NCI-H1092 (cell line): ENCODE measurements at regions not wholly inside any gene's neighbourhood (a gene's known extent, or its start where the extent isn't known, plus 50 kb on each side); places are given as distances from the start of the nearest gene placed in this dataset.
"Not testable (repeated sequence)": the region's sequence is repeated elsewhere in the genome, so short reads cannot be mapped to it uniquely, and the experiment has no call there.

Experiments
- DNase-seq: peaks from one replicate; lab custom pipeline; 2025; lab: John Stamatoyannopoulos, UW

DNA sequence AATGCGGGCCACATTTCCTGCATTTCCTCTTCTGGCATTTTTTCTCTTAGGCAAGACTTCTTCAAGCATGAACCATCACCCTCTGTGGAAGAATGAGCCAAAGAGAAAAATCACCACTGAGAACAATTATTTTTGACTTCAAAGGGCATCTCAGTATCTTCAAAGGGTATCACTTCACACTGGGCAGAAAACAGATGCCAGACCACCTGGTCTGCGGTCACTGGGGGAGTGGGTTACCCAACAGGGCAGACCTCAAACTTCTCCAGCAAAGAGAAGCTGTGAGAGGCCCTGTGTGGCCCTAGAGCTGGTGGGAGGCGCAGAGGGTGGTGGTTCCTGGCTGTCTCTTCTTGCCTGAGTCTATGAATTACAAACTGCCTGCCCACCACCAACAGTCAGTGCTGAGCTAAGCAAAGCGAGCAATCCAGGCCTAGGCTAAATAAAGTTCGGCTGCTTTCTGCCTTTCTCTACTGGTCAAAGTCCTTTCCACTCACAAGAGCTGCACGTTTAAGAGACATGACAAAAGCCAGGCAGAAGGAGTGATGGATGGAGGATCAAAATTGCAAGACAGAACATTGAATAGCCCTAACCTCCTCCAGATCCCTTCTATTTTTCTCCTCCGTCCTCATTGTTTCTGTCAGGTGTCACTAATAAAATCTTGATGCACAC is 602.7 kb upstream of the CDH5 start:
- DNase-seq = no peak

DNA sequence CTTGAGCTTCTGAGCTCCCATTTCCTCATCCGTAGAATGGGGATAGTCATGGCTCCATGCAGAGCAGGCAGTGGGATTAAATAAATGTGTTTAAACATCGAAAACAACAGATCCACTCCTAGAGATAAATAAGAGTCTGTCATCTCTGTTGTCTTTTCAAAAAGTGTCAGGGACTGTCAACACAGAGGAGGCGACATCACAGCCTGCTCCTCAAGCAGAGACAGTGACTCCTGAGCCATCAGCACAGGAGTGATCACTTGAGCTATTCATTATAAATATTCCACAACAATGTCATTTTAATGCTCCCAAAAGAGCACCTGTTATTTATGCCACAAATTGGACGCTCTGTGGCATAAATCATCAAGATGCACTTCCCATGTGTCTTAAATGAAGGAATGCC is 605.6 kb upstream of the CDH5 start:
- DNase-seq = no peak

DNA sequence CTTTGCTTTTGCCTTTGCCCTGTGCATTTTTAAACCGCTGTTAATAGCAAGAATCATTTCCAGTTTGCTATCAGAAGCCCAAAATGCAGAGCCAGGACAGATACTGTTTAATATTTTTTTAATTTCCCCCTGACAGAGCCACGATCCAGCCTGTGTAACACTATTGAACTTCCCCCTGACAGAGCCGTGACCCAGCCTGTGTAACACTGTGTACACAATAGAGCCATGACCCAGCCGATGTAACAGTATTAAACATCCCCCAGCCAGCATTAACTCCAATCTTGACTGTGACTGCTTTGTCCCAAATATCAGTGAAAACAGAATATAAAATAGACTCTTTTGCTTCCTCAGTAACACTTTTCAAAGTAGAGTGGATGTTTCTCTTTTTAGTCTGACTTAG is 607.9 kb upstream of the CDH5 start:
- DNase-seq = no peak

DNA sequence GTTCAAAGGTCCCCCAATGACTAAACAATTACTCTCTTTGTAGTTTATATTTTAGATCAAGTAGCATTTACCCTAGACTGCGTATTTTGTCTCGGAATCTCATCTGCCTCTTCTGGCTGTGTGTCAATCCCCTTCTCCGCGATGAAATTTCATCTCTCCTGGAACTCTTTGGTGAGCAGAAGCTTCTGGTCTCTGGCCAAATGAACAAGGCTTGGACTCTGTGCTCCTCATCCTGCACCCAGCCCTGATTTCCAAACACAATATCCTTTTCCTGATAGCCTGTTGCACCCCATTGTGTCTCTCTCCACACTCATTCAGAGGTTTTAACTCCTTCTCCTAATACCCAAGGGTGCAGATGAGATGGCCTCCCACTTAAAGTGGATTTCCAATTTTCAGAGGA is 609.4 kb upstream of the CDH5 start:
- no peak for DNase-seq

DNA sequence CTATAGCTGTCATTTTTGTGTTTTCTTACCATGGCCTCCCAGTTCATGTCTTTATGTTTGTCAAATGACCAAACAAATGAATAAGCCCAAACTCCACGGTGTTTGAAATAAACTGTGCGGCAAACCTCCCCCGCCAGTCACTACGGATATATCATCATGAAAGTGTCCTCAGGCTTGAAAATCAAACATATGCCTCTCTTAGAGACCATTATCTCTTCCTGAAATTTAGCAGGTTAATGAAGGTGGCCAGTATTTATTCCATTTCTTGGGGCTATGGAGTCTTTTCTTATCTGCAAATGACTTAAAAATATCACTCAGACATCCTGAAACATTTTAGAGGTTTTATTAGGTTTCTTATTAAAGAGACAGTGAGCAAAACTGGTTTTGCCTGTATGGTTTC is 610.3 kb upstream of the CDH5 start:
- DNase-seq = no peak

DNA sequence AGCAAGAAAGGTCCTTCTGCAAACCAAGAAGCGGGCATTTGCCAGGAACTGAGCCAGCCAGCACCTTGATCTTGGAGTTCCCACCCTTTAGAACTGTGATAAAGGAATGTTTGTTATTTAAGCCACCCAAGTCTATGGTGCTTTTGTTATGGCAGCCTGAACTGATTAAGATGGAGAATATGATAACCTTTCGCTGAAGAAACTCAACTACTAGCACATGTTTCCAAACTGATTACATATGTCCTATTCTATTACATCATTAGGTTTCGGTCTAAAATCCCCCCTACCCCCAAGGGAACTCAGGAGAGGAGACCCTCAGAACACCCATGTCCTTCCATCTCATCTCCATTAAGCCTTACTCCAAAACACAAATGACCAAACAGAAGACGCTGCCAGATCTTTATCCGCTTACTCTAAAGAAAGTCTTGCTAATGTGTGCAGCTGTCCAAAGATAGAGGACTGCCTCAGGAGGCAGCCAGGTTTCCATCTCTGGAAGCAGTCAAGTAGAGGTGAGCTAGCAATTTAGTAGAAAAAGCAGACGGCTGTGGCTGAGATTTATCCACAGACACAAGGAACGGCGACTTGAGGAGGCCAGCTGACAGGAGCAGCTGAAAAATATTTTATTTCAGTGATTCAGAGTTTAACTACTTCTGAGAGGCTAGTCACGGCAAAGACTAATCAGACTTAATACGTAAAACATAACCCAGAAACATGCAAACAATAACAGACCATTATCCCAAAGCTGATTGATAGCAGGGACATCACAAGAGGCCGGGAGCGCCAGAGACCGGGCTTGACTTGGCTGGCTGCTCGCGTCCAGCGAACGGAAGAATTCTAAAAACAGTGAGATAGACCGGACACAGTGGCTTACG is 611.4 kb upstream of the CDH5 start:
- no peak for DNase-seq

DNA sequence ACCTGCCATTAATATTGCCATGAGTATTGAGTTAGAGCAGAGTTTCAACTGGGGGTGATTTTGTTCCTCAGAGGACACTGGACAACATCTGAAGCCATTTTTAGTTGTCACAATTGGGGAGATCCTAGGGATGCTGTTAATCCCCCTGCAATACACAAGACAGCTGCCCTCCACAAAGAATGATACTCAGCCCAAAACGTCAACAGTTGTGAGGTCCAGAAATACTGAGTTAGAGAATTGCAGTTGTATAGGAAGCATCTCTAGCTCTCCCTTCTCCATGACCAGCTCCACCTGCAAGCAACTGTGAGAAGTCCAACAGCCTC is 614.0 kb upstream of the CDH5 start:
- DNase-seq = no peak

DNA sequence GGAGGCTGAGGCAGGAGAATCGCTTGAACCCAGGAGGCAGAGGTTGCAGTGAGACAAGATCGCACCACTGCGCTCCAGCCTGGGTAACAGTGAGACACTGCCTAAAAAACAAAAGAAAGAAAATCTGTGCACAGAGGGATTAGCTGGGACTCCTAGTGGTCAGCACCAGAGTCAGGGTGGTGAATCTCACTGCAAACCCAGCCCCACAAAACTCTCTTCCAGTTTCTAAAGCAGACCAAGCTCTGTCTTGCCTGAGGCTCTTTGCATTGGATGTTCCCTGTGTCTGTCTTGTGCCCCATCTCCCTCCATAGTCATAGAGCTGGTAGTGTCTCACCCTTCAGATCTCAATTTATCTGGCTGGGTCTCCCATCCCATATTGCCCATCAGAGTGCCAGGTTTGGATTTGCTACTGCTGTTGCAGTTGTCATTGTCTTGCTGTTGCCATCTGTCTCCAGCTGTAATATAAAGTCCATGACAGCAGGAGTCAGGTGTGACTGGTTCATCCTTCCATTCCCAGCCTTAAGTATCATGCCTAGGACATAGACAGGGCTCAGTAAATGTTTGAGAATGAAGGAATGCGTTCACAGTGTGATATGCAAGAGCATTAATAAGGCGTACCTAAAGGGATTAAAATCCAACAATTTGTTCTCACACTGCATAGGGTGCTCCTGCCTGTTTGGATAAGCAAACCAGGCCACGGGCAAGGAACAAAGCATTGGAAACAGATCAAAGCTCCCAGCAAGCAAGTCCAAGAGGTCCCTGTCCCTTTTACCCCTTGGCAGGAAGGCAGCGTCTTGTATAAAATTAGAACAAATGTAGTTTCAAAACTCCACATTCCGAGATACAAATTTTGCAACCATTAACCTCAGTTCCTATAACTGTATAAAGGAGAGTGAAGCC is 614.6 kb upstream of the CDH5 start:
- DNase-seq = no peak

DNA sequence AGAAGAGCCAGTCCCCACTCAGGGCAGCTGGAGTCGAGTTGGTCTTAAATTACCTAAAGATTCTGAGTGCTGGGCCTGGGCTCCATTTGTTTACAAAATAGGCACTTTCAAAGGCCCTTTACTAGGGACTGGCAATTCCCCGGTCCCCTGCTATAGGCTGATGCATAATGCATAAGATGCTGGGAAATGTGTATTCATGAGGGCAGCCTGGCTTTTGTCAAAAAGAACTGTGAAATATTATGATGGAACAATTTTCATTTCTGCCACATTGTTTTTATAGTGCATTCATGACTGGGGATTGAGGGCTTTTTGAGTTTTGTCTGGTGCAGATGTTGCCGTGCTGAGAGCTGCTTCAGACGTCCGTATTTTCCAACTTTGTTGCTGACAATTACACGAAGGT is 617.0 kb upstream of the CDH5 start:
- DNase-seq = no peak

DNA sequence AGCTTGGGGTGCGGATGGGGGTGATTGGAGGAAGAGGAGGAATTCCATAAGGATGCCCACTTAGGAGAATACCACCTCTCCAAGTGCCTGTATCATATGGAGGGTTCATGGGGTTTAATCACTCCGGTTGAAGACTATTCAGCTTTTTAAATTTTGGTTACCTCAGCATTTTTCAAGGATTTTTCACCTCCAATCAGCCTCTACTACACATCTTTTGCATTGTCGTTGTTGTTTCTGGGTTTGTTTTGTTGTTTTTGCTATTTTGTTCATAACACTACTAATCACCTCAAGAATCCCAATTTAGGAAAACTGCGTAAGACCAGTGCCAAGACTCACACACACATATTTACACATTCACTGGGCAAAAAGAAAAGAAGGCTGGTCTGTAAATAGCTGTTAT is 619.5 kb upstream of the CDH5 start:
- no peak for DNase-seq

DNA sequence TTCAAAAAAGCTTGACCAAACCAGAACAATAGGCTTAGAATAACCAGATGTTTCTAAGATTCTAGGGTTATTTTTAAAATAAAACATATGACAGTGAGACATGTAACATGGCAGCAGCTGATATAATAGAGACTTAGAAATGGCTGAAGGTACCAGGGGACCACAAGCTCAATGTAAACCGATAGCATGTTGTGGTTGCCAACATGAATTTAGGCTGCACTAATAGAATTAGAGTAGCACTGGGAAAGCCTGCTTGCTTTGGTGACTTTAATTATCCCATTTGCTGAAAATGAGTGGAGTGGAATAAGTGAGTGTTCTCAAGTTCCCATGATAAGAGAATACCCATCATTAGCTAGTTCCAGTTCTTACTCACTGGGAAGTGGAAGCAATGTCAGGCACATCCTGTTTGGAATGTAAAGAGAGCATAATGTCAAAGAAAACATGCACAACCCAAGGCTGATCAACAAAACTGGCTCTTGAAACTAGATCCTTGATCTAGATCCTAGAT is 621.2 kb upstream of the CDH5 start:
- peak; percentile 5 for DNase-seq

DNA sequence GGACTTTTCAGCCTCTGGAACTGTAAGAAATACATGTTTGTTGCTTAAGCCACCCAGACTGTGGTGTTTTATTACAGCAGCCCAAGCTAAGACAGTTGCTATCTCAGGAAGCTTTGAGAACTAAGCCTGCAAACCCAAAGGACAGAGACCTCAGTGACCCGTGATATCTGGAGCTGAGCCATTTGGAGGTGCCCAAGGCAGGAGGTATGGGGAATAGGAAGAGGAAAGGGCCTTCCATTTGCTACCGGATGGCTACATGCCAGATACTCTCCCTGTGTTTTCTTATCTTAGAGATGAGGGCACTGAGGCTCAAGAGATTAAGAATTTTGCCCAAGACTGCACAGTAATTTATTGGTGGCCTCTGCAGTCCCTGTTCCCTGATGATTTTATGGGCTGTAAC is 622.1 kb upstream of the CDH5 start:
- no peak for DNase-seq

DNA sequence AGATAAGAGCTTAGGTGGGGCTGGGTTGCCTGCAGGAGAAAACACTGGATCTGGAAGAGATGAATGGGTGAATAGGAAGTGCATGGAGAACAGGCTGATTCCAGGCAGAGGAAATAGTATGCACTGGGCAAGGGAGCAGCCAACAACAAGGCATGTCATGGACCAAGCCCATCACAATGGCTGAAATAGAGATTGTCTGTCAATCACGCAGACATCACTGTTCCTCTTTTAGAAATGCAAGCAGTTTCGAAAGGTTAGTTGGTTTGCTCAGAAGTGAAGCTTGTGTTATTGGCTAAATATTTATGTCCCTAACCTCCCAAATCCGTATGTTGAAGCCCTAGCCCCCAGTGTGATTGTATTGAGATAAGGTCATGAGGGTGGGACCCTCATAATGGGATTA is 621.7 kb upstream of the CDH11 start:
- DNase-seq = no peak

DNA sequence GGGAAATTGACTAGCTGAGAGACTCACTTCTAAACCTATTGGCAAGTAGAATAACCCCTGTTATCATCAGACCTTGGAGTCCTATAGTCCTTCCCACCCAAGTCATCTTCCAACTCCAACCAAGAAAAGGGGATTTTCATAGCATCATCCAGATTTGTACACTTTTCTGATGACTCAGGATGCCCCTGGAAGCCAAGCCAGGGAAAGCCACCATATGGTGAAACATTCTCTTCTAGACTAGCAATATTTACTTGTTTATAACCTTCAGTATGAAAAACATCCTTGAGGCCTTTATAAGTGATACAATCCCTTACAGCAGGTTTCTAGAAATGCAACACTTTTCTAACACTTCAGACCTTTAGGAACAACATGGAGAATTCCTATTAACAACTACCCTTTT is 618.8 kb upstream of the CDH11 start:
- no peak for DNase-seq

DNA sequence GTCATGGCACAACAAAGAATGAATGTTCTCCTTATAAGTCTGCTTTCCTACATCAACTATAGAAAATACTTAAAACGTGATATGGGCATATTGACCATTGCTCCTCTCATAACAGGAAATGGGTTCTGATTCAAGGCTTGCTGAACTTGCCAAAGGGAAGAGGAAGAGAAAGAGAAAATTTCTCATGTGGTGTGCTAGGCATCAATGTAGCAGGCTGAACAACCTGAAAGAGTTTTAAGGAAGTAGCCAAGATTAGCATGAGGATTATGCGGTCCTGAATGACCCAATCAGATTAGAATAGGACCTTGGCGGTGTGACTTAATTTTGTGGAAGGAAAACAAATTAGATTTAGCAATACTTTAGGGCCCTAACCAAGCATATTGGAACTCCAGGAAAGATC is 617.7 kb upstream of the CDH11 start:
- DNase-seq = no peak

DNA sequence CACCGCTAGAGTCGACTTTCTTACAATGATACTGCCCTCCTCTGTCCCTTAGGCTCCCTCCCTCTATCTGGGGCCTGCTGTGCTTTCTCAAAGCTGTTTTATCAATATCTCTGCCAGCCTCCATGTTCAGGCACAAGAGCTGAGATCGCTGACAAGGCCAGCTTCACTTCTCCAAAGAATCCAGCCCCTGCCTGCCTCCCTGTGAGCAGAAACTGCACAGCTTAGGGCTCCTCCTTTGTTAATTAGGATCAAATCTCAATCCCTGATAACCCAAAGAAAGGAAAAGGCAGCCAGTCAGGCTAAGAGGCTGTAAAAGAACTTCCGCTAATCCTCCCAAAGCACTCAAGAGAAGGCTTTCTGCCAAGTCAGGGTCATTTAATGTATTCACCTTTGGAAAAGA is 616.0 kb upstream of the CDH11 start:
- DNase-seq = no peak

DNA sequence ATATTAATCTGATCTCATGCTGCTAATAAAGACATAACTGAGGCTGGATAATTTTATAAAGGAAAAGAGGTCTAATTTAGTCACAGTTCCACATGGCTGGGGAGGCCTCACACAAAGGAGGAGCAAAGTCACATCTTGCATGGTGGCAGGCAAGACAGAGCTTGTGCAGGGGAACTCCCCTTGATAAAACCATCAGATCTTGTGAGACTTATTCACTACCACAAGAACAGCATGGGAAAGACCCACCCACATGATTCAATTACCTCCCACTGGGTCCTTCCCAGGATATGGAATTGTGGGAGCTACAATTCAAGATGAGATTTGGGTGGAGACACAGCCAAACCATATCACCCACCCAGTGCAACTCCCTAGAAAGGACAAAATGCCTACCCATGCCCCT is 613.8 kb upstream of the CDH11 start:
- not testable (repeated sequence) for DNase-seq

DNA sequence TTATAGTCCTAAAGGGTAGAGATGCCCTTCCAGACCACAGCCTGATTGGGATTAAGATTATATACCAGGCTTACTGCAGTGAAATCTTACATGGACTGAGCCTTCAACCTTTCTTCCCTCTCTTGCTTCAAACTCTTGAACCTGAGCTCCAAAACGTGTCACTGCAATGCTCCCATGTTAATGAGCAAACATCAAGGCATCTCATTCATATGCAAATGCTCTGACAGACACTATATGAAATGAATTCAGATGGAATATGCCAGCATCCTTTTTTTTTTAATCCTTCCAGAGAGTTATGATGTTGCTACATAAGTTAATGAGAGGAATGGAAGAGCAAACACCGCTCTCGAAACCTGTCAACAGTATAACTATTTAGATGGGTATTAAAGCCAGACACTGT is 611.9 kb upstream of the CDH11 start:
- DNase-seq = no peak

DNA sequence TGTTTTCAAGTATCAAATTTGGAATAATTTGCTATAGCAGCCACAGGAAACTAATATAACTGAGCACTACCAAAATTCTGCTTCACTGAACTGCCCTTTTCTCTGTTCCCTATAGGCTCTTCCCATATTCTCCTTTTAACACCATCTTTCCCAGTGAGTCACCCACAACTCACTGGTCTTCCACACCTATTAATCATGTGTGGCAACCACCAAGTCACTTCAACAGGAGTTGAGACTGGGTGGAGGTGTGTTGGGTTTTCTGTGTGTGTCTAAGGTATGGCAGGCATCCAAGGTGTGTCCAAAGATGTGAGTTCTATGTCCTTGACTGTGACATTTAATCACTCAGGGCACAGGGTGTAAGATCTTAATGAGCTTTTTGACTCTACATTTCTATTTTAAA is 610.0 kb upstream of the CDH11 start:
- DNase-seq = no peak

DNA sequence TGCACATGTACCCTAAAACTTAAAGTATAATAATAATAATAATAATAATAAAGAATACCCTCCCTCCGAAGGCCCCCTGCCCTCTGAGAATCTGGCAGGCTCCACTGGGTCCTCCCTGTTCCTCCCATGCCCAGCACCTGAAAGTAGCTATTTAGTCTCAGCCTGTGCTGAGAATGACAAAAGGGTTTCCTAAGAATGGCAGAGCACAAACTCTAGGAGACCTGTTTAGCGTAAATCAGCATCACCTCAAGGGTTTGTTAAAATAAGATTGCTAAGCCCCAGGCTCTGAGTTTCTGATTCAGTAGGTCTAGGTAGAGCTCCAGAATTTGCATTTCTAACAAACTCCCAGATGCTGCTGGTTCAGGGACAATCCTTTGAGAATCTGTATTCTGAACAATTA is 606.8 kb upstream of the CDH11 start:
- no peak for DNase-seq

DNA sequence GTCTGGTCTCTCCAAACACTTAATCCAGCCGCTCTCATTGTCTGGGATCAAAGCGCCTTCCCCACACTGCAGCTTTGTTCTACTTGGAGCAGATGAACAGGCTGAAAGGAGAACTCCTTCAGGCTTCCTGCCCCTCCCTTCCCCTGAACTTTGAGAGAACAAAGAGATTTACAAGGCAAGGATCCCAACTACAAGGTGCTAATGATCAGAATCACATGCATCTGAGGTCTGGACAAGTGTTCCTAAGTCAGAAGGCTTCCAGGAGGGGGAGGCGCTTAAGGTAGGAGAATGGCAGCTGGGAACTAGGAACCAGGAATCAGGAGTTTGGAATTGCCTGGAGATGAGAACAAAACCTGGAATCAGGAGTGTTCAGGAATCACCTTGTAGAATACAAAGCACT is 606.3 kb upstream of the CDH11 start:
- no peak for DNase-seq

DNA sequence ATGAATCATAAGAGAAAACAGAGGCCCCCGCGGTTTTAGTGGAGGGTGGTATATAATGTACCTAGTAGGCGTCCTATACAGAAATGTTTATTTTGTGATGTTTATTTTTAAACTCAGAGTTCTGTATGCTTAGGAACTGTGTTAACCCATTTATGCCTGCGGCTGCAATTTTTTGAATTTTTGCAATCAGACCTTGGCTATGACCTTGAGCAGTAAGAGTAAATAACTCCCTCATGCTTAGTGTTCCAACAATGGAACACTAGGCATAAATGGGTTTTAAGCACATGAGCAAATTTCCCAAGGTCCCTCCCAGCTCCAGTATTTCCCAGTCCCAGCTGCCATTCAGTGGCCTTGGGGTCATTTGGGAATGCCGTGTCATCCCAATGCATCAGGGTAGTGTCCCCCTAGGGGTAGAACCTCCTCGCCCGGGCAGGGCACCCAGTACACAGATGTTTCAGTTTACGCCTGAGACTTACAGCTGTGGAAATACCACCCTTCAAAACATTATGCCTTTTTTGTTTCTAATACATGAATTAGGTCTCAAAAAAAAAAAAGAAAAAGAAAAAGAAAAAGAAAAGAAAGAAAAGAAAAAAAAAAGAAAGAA is 605.8 kb upstream of the CDH11 start:
- no peak for DNase-seq
